NCI-H774 (cell line): ENCODE measurements at regions not wholly inside any gene's neighbourhood (a gene's known extent, or its start where the extent isn't known, plus 50 kb on each side); places are given as distances from the start of the nearest gene placed in this dataset.
"Not testable (repeated sequence)": the region's sequence is repeated elsewhere in the genome, so short reads cannot be mapped to it uniquely, and the experiment has no call there.

Source experiments
- DNase-seq: peaks from one replicate; lab custom pipeline; 2025; lab: John Stamatoyannopoulos, UW

DNA sequence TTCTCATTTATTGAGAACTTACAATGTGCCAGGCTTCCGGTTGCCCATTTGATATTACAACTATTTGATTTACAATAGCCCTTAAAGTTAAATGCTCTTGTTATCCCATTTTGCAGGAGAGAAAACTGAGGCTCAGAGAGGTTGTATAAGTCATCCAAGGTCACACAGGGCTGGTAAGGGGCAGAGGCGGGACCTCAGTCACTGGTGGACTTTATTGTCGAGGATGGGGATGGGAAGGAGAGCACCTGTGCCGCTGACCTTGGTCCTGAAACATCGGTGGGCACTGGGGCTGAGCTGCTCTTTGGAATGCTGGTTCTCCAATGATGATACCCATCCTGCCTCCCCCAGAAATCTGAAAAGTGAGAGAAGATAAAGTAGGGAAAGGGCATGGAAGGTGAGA, 265.4 kb downstream of the MIAT start:
- no peak for DNase-seq

GRCh38 chr22:26923531-26923930, 266.1 kb downstream of the MIAT start:
- DNase-seq, result no peak

DNA sequence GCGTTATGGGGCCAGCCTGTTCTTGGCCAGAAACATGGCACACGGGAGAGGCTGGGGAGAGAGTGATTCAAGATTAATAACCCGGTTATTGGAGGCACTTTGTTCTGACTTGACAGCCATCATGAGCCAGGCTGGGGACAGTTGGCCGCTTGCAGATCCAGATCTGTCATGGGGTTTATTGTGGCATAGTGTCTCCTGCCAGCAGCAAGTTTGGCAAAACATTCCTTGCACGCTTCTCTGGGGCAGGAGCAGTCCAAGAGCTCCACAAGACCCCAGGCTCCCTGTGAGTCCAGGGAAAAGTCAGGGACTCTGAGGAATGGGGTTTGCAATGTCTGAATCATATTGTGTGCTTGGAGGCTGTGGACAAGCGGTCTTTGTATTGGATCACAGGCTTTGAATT, 270.4 kb downstream of the MIAT start:
- DNase-seq, result no peak

- no peak for DNase-seq
Observed at GRCh38 chr22:26931471-26931870, 274.1 kb downstream of the MIAT start.

GRCh38 chr22:26933105-26933590, 275.8 kb downstream of the MIAT start:
- no peak for DNase-seq

DNA sequence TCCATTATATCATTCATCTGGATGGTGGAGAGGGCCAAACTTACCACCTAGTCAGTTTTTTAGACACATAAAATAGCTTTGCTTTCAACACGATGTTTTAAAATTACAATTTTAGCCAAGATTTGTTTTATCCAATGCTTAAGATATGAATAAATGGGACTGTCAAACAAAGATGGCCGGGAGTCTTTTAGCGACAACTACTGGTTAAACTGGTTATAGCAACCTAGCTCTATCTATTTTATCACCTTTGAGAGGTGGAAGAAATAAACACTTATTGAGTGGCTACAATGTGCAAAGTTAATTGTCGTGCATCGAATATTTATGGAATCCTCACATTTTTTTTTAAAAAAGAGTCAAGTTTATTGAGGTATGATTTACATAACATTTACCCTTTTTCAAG, 279.8 kb downstream of the MIAT start:
- DNase-seq, result no peak

- DNase-seq, result no peak
Observed at GRCh38 chr22:26939466-26939865, 282.1 kb downstream of the MIAT start.

DNA sequence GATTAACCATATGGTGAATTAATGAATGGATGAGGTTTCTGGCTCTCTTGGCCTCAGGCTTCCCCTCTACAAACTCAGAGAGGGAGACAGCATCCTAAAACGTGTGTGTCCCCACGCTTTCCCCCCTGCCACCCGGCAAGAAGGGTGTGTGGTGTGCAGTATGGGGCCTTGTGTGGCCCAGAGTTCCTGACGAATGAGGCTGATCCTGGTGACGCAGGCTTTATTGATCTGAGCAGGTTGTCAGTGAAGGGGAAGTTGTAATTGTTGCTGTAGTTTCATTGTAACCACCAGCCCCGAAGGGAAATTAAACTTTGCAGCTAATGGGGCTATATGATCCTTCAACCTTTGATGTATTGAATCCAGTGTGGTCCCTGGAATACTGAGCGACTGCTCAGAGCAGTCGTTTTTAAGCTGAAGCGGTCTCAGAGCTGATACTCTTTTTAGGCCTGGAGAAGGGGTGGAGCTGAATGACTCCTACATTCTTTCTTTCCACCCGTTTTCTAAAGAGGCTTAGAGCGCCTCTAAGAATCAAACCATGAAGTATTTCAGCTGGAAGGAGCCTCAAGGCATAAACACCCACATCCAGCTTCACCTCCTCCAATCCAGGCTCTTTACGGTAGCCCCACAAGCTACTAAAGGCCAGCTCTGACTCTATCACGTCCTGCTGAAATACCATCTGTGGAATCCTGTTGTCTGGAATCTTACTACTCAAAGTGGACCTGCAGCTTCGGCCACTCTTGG, 284.7 kb downstream of the MIAT start:
- no peak for DNase-seq

GRCh38 chr22:26942637-26942957, 285.2 kb downstream of the MIAT start:
- no peak for DNase-seq

GRCh38 chr22:26945565-26945964, 288.2 kb downstream of the MIAT start:
- DNase-seq, result no peak

DNA sequence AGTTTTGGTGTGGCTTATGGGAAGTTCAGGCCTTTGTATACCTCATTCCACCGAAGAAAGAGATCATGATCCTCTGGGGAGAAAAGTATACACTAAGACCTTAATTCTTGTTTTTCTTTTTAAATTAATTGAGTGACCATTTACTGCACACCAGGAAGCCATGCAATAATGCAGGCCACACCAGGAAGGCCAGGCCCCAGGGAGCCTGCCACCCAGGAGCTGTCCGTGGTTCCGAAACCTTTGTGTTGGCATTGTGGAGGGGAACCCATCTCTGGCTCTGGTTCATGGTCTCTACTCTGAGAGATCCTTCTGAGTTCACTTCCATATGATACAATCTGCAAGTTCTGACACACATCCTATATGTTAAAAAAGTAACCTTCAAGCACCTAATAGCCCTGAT, 291.8 kb downstream of the MIAT start:
- DNase-seq, result no peak

- not testable (repeated sequence) for DNase-seq
Observed at GRCh38 chr22:26951139-26951538, 293.8 kb downstream of the MIAT start.

- DNase-seq, result no peak
Observed at GRCh38 chr22:26952004-26952403, 294.6 kb downstream of the MIAT start.

DNA sequence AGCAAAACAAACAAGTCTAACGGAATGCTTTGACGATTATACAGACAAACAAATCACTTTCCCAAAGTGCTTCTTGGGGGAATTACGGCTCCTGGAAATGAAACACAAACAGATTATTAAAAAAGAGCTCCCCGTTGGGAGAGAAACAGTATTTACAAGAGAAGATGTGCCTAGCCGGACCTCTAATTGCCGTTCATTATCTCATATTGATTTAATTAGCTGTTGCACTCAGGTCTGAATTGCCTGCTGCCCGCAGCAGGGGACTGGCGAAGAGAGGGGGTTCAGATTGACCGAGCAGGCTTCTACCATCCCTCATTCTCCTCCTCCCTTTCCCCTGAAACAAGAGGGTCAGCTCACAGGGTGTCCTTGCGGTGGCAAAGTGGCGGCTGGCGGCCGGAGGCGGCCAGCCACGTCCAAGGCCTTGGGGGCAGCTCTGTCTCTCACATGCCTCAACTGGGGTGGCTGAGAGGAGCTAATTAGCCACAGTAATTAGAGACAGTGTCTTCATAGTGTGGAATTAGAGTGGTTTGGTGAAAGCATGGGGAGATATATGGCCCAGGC, 295.1 kb downstream of the MIAT start:
- no peak for DNase-seq

DNA sequence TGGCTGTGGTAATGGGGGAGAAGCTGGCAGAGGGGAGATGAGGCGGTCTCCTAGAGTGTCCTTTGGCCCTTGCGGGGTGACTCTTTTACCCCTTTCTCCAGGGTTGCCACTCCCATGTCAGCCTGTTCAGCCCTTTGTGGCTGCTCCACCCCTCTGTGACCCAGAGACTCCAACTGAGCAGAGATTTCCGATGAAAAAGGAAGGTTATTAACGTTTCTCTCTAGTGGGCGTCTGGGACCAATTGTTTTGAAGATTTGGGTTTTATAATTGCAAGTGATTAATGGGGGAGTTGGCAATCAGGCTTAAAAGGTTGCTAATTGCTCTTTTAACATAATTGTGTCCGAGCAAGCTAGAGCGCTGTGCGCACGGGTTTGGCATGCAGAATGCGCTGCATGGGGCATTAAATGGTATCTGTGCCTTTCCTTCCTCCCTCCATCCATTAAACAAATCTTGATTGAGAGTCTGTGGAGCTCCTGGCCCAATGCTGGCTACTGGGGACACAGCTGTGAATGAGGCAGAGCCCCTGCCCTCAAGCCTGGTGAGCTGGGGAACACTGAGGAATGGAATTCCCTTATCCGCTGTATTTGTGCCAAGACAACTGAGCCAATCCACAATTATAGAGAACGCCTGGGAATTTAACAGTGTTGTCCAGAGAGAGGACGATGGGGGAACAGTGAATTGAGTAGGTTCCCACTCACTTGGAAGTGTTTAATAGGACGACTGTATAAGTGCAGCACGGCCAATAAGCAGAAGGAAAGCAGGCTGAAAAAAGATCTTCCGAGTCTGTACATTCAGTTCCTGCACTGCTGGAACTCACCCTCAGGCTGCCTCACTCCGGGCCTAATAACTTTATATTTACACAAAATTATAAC, 295.9 kb downstream of the MIAT start:
- no peak for DNase-seq

DNA sequence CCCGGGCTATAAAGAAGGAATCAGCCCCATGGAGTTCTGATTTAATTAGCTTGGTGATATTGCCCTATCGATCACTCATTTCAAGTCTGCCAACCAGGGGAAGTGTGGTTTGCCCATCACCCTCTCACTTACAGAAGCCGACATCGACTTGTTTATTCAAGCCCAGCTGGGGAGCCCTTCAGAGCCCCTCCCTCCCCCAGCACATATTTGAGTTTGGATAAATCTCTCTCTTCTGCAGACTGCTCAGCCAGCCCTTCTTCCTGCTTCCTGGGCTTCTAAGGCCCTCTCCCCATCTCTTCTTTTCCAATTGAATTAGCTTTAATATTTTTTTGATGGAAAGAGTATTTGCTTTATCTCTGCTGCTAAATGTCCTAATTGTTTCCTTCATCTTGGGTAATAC, 299.0 kb downstream of the MIAT start:
- DNase-seq, result no peak

DNA sequence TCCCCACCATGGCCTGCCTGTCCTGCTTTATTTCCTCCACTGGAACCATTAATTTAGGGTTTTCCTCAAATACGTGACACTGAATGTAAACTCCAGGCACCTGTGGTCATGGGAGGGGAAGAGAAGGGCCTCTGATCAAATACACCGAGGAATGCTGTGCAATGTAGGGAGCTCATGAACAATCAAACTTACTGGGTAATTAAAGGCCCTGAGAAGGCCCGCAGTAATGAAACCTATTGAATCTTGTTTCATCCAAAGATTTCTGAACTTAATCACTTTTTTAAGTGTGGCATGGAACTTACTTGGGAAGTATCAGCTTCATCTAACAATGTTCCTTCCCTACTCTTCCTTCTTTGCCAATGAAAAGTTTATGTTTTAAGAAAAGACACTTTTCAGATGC, 299.8 kb downstream of the MIAT start:
- no peak for DNase-seq

DNA sequence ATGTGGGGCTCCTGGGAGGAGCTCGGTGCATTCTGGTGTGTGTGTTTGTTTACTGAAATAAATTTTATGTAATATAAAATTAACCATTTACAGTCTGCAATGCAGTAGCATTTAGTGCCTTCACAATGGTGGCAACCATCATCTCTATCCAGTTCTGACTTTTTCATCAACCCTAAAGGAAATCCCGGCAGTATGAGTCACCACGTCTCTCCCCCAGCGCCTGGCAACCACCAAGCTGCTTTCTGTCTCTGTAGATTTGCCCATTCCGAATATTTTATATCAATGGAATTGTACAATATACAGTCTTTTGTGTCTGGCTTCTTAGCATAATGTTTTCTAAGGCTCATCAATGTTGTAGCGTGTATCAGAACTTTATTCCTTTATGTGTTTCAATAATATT, 300.5 kb downstream of the MIAT start:
- no peak for DNase-seq

DNA sequence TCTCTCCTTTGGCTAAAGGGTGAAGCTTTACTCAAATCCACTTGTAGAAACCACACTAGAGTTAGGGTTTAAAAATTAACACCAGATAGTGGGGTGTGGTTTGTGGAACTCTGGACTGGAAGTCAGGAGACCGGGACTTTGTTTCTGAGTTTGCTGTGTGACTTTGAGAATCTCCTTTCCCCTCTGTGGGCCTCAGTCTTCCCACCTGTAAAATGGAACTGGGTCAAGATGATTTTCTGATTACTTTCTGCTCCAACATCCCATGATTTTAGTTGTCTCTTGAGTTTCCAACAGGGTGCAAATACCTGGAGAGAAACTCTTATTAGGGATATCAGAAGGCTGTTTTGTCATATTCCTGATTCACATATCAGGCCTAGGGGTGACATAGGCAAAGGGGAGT, 301.0 kb downstream of the MIAT start:
- no peak for DNase-seq

DNA sequence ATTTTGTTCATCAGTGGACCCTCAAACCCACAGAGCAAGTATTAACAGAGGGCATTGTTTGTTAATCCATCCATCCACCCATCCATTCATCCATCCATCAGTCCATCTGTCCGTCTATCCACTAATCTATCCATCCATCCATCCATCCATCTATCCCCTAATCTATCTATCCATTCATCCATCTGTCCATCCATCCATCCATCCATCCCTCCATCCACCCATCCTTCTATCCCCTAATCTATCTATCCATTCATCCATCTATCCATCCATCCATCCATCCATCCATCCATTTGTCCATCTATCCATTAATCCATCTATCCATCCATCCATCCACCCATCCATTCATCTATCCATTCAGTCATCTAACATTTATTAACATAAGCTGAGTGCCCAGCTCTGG, 307.3 kb downstream of the MIAT start:
- no peak for DNase-seq

GRCh38 chr22:26967282-26967681, 309.9 kb downstream of the MIAT start:
- DNase-seq, result no peak

- no peak for DNase-seq
Observed at GRCh38 chr22:26968859-26969523, 311.6 kb downstream of the MIAT start.
